SU-DHL-6 (cell line): ENCODE measurements at regions not wholly inside any gene's neighbourhood (a gene's known extent, or its start where the extent isn't known, plus 50 kb on each side); places are given as distances from the start of the nearest gene placed in this dataset.

Source experiments
- EZH2phosphoT487 ChIP-seq: fragments of 200-600 bp; sonication (generic), shearing (Covaris generic); conservative IDR thresholded peaks from 2 replicates; pipeline ENCODE4 v1.6.1; 2018; ENCODE audit warnings: mild to moderate bottlenecking, antibody characterized with exemption, low read length, moderate library complexity, mixed read lengths
- TF ChIP-seq, protein P1 (sequence below): fragments of 200-600 bp; sonication (generic); IDR thresholded peaks from one replicate; pipeline ENCODE4 v1.5.1; 2017; ENCODE audit warnings: antibody characterized with exemption, mild to moderate bottlenecking, low read length, moderate library complexity; ENCODE audit not compliant: insufficient read depth, poor library complexity, severe bottlenecking

DNA sequence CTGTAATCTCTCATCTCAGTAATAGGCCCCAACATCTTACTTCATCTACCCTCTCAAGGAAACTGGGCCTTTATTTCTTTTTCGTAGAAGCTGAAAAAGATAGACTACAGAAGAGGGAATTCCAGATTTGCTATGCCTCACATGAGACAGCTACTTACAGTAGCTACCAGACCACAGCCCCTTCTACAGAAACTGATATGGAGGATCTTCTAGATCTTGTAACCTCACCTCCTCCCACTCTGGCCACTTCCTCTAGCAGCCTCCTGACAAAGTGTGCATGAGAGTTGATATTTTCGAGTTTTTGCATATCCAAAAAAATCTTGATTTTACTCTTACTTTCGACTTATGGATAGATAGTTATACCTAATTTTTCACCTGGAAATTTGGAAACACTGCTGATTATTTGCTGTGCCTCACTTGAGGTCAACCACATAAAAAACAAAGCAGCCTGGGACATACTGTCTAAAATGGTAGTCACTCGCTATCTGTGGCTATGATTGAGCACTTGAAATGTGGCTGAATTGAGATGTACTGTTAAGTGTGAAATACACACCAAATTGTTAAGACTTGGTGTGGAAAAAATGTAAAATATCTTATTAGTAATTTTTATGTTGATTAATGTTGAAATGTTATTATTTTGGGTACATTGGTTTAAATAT is 86.3 kb upstream of the NID2 start:
- TF ChIP-seq, protein P1, sequence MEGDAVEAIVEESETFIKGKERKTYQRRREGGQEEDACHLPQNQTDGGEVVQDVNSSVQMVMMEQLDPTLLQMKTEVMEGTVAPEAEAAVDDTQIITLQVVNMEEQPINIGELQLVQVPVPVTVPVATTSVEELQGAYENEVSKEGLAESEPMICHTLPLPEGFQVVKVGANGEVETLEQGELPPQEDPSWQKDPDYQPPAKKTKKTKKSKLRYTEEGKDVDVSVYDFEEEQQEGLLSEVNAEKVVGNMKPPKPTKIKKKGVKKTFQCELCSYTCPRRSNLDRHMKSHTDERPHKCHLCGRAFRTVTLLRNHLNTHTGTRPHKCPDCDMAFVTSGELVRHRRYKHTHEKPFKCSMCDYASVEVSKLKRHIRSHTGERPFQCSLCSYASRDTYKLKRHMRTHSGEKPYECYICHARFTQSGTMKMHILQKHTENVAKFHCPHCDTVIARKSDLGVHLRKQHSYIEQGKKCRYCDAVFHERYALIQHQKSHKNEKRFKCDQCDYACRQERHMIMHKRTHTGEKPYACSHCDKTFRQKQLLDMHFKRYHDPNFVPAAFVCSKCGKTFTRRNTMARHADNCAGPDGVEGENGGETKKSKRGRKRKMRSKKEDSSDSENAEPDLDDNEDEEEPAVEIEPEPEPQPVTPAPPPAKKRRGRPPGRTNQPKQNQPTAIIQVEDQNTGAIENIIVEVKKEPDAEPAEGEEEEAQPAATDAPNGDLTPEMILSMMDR, result no peak
- no peak for TF ChIP-seq EZH2phosphoT487
